GM19452 (cell line): ENCODE measurements at regions not wholly inside any gene's neighbourhood (a gene's known extent, or its start where the extent isn't known, plus 50 kb on each side); places are given as distances from the start of the nearest gene placed in this dataset.

Source experiments
- ATAC-seq: cut with Tn5 transposase; IDR thresholded peaks from one replicate; pipeline ENCODE4 v1.9.1; 2021; ENCODE audit not compliant: unreplicated experiment

DNA sequence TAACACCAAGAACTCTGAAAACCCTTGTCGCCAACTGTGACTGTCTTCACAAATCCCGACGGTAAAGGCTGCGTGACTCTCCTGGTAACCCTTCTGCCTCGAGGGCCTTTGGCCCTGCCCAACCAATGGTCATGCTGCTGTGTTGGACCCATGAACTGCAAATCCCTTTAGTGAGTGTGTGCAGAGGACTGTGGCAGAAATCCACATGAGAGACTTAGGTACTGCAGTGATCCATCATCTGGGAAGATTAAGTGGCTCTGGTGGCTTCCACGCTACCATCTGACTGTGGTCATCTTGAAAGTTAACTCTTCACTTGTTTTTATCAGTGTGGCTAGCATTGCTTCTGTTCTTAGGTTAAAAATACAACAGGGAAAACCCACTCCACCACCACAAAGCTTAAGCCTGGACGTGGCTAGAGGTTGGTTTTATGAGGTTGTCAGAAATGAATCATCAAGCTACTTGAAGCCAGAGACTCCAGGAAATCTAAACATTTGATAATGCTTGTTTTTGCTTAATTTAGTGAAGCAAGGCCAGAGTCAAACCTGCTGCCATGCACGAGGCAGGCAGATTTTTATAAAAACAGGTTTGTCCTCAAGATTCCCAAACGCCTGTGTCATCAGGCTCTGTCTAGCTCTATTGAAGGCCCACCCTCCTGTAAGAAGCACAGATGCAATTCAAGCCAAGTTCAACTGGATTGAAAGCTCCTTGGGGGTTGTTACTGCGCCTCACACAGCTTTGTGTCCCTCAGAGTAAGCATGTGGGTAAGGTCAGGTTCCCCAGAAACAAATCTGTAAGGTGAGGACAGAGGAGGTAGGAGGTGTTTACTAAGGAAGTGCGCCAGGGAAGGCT is 52.7 kb upstream of the ERCC6L2 start:
- peak; percentile 95 for ATAC-seq

DNA sequence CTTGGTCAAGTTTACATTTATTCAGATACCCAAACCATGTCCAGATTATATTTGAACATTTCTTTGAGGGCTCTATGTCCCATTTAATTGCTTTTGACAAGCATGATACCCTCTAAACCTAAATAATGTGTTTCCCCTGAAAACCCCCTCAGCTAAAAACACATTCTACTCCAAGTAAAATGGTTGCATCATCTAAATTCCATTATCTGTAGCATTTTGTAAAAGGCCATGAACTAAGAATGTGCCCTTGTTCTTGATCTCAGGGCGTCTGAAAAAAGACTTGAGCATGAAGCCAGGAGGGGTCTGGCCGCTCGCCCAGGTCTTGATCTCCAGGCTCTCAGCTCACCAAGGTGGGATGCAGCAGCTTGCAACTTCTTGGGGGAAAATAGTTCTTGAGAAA is 53.5 kb upstream of the ERCC6L2 start:
- ATAC-seq = no peak

DNA sequence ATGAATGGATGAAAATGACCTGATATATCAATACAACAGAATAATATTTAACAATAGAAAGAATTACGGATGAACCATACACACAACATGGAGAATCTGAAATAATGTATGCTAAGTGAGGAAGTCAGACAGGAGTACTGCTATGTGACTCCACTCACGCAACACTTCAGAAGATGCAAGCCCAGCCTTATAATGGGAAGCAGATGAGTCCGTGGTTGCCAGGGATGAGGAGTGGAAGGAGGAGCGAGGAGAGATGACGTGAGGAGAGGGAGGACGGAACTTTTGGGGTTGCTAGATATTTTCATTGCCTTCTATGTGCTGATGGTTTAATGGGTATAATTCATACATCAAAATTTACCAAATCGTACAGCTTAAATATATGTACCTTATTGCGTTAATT is 55.4 kb upstream of the ERCC6L2 start:
- ATAC-seq = no peak

DNA sequence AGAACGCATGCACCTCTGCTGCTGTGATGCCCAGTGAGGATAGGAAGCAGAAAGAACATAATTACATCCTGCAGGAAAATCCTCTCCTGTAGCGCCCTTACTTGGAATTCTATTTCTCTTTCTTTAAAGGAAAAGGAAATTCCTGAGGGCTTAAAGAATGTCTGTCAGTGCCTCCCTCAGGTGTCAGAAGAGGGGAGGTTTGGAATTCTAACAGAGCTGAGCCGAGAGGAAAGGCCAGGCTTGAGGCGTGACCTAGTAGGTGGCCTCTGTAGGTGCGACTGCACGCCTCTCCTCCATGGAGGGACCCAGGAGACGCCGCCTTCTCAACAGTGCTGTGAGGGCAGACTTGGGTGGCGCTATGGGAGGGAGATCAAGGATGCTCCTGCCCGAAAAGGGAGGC is 55.9 kb upstream of the ERCC6L2 start:
- ATAC-seq = no peak

DNA sequence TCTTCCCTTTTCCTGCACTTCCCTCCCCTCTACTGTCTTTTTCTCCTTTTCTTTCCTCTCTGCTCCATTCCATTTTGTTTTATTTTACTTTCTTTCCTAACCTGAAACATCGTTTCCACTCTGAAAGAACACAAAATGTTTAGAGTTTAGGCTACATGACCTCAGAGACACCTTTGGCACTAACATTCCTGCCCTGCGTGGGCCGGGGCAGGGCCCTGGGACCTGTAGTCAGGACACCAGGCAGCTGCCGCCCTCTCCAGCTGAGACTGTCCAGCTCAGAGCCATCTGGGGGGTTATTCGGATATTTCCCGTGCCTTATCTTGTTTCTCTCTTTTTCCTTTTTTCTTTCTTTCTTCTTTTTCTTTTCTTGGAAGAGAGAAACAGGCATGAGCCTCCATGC is 58.3 kb upstream of the ERCC6L2 start:
- no peak for ATAC-seq

DNA sequence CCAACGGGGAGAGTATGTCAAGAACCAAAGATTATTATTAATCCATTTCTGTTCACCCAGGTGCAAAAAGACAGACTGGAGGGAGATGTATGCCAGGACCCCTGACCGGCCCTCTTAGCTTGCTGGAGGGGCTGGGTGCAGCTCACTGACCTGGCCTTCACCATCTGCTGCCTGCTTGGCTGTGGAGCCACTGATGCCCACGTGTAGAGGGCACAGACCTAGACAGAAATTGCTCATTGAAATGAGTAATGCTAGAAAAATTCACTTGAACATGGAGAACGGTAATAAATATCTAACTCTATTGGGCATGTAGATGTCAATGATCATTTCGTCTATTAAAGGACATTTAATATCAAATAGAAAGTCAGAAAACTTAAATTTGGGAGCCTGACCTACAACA is 58.8 kb upstream of the ERCC6L2 start:
- no peak for ATAC-seq

DNA sequence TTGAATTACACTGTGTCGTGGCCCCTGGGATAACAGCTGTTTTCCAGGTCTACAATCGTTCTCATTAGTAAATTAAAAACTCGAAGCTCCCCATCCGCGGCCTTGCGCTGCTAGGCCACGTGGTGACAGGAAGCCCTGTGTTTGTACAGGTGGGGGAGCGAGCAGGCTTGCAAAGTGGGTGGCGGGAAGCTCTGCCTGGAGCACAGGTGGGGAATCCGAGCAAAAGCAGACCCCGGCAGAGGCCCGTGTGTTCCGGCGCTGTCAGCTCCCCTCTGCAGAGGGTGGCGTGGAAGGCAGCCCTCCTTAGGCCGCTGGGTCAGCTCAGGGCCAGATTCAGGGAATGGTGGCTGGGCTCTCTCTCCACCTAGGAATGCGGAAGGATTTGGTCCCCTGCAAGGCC is 59.5 kb upstream of the ERCC6L2 start:
- no peak for ATAC-seq

DNA sequence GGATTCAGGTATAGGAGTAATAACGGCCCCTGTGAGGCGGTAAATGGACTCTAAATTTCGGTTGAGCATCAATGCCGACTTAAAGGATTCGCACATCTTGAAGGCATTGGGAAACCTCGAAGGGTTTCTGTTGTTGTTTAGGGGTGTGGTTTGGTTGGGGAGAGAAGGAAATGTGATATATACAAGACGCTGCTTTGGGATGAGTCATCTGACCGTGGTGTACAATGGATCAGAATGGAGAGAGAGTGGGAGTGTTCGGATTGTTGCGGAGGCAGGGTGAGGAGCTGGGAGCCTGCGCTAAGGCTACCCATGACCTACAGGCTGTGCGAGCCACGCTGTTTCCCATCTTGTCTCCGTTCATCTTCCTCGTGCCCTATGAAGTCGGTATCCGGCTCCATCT is 60.4 kb upstream of the ERCC6L2 start:
- ATAC-seq = no peak

DNA sequence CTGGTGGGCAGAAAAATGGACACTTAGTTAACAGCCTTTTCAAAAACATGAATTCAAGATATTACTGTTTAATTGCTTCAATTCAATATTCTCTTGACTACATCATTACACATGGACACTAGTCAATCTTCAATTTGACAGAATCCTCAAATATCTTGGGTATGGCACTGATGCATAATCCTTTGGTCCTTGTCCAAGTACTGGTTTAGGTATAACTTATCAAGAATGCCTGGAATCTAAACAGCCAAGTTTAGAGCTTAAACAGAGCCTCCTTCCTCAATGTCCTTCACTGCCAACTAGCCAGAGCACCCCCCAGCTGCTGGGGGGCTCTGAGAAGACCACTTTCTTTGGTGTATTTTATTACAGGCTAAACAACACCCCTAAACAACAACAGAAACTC is 61.6 kb upstream of the ERCC6L2 start:
- ATAC-seq = no peak

DNA sequence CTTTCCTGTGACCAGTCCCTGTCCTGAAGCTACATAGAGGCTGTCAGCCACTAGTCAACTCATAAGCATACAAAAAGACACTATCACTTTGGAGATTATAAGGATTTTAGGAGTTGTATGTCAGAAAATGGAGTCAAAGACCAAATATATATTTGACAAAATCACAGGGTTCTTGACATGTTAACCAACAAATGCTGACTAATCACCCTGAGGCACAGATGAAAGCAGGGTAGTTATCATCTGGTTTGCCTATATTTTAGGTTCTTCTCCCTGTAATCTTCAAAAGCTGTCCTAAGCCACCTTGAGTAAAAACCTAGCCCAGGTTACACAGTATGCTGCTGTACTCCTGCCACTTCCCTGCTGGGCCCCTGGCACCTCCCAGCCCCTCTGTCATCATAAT is 64.7 kb upstream of the ERCC6L2 start:
- ATAC-seq = no peak

DNA sequence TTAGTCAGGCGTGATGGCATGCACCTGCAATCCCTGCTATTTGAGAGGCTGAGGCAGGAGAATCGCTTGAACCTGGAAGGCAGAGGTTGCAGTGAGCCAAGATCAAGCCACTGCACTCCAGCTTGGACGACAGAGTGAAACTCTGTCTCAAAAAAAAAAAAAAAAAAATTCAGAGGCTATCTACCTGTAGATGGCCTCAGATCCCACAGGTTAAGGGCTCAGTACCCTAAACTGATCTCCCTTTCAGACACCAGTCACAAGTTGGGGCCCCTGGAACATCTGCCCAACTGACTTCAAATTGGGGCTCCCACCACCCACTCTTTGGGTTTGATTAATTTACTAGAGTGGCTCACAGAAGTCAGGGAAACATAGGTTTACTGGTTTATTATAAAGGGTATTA is 65.4 kb upstream of the ERCC6L2 start:
- ATAC-seq = no peak

DNA sequence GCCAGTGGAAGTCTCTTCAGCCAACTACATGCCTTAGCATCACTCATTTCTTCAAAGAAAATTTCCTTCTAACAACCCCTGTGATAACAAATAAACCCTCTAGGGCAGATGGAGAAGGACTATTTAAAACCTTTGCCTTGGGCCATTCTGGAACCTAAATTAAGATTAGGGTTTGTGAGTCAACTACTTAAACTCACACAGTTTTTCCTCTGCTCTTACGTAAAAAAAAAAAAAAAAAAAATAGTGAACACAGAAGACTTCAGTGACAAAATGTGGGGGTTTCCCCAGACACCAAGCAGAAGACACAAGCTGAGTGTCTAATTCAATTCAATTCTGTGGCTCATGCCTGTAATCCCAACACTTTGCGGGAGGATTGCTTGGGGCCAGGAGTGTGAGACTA is 65.8 kb upstream of the ERCC6L2 start:
- ATAC-seq = no peak

DNA sequence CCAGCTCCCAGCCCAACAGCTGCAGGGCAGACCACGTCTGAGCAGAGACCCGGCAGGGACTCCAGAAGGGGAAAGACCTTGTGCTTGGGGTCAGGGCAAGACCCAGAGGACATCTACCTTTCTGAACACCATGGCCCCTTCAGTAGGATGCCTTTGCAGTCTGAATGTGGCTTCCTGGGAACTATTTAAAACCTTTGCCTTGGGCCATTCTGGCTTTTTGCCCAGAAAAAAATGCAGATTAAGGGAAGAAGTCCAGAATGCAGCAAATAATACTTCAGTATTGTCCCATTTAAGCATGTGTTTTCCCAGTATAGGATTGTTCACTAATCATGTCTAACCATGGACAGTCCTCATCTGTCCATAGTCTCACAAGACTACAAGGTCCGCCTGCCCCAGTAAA is 67.5 kb upstream of the ERCC6L2 start:
- ATAC-seq = no peak

DNA sequence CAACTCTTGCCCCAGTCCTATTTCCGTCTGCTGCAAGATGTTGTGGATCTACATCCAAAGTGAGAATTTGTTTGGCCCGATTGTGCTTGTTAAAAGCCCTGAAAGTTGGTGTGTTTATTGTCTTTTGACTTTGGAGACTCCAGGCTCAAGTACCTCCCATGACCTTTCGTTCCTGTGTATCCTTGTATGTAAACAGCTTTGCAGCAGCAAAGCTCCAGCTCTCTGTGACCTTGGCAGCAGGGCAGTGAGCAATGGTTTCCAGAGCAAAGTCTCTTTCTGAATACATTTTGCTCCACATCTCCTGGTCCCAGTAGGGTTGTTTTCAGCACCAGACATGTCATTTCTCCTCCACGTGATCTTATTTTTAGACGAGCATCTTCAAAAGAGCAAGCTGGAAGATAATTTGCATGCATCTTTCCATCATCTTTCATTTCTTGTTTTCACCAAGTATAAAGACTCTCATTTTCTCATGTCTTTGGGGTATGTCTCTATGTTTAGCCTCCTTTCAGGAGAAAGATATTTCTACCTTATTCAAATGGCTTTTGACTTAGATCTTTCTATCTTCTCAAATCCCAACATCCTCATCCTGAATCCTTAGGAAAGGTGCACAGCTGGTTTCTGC is 68.1 kb upstream of the ERCC6L2 start:
- no peak for ATAC-seq

DNA sequence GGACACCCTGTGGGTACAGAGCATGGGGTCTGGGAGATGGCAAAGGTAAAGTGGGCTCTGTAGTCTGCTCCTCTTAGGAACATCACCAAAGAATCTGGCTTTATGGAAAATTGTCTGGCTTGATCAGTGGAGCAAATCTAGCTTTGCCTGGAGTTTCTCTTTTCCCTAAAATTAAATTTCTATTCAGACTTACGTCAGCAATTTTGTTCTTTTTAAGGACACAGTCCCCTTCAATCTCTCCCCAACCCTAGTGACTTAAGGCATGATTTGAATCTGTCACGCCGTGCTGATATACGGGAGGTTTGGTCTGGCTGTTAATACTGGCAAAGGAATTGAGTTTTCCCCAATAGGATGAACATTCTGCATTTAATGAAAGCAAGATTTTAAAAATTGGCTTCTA is 72.3 kb upstream of the ERCC6L2 start:
- no peak for ATAC-seq

DNA sequence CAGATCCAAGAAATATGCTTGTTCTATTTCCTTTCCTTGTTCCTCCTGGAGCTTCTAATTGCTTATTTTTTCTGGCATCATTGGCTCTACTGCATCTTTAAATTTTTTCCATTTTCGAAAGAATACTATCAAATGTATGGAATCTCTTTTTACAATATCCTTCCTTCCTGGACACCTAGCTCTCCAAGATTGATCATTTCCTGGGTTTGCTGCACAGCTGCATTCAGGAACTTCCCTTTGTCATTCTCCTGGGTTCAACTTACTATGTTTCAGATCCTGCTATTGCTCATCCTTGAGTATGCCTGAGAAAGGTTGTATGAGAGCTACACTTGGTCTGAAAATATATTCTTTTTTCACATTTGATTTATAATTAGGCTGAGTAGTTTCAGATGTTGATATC is 73.7 kb upstream of the ERCC6L2 start:
- no peak for ATAC-seq

DNA sequence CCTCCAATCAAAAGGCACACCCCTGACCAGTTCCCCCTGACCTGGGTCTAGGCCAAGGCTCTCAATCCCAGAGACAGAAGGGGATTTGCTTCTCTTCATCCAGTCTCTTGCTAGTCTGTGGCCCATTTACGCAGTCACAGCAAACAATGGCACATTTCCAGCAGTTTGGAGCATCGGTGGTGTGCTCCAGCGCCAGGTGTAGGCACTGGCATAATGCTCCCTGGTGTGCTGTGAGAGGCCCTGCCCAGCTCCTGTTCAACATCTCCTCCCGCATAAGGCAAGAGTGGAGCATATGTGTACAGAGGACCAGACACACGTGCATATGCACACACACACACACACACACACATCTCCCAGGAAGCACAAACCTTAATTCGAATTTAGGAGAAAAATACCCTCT is 79.5 kb upstream of the ERCC6L2 start:
- ATAC-seq = no peak

DNA sequence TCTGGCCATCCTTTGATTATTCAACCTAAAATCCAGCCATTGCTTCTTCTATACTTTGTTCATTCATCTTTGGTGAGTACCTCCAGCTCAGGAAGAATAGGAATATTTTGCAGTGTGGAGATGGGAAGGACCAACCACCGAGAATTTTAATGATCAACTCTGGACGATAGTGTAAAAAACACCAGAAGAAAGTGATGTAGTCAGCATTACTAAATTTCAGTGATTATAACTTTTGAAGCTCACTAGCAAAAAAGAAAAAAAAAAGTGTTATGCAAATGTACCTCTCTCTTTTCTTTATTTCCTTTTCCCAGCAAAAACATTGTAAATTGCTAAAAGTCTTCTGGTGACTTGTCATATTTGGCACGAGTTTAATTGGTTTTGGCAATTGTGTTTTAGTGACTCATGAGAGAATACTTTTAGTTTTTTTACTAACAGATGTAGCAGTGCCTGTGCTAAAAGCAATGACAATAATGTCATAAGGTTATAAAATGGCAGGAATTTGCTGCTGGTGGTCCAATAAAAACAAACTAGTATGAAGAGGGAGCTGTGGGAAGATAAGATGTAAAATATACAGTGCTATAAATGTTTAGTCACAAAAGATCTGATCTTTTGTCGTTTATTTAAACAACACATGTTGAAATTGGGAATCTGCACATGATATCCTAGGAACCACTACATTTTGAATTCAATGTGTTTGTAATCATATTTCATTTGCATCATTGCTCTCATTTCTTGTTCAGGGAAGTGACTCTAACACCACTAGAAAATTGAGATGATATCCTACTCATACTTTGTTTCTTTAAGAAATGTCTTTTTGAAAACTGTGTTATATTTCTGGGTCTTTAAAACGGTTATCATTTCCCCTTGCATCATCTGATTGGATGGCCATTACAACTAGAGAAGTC is 81.3 kb upstream of the ERCC6L2 start:
- no peak for ATAC-seq

DNA sequence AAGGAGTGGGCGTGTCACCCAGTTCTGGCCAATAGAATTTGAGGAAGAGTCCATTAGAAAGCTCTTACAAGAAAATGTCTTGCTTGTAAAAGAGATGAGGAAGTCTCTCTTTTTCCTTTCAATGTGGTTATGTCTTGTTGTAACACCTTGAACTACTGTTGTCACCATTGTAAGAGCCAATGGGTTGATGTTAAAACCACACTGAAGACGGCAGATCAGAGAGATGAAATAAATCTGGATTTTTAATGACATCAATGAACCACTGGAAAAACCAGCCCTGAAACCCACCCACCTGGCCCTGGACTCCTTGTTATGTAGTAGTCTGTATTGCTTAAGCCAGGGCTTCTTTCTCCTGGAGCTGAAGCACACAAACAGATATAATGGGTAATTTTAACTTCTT is 83.8 kb upstream of the ERCC6L2 start:
- no peak for ATAC-seq

DNA sequence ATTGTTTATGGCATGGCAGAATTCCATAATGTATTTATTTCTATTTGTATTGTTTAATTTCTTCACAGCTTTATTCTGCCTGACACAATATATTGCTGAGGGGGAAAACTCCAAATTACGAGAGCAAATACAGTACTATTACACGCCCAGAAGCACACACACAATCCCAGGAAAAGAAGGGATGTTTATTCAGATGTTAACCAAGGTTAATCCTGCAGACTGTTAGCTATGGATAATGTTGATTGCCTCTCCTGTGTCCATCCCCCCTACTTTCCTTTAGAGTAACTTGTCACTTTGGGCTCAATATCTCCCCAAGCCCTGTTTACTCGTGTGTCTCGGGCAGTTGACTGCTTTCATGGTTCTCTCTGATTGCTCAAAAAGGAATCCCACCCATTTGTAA is 84.2 kb upstream of the ERCC6L2 start:
- ATAC-seq = no peak

DNA sequence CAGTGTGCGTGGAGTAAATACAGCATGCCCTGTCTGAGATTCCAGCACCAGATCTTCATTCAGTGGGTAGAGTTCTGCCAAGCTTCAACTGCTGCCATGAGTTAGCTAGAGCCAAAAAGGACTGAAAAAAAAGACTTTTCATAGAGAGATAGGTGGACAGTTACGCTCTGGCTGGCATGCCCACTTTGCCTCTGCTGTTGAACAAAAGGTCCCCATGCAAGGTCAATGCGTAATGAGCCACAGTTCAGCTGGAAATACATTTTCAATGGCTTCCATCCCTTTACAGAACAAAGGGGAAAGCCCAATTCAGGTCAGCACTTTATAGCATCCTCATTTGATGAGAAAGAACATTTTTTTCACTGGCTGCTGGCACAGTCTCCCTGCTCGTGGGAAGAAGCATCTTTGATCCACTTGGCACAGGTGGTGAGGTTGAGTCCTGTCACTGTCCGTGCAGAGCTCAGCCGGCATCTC is 86.9 kb upstream of the ERCC6L2 start:
- no peak for ATAC-seq

DNA sequence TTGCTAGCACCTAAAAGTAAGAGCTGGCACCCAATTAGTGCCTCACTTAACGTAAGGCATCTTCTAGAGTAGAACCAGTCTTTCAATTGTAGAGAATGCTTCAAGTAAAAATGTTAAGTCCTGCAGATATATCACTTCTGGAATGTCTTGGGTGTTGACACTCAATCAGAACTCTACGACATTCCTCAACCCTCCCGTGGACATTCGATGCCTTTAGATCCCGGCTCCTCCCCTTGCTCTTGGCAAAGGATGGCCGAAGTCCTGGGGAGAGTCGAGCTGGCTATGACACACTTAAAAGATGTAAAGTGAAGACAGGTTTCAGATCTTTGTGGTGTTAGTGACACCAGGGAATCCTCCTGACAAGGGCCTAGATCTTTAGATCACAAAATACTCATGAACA is 87.5 kb upstream of the ERCC6L2 start:
- no peak for ATAC-seq
